UCSD-AML1 (cell line): ENCODE measurements at regions not wholly inside any gene's neighbourhood (a gene's known extent, or its start where the extent isn't known, plus 50 kb on each side); places are given as distances from the start of the nearest gene placed in this dataset.
"Not testable (repeated sequence)": the region's sequence is repeated elsewhere in the genome, so short reads cannot be mapped to it uniquely, and the experiment has no call there.

Experiments used
- DNase-seq: peaks from one replicate; lab custom pipeline; 2025; ENCODE audit not compliant: unreplicated experiment; lab: John Stamatoyannopoulos, UW

GRCh38 chr16:65754820-65755691 is 611.4 kb upstream of the CDH5 start:
- DNase-seq, result no peak

- no peak for DNase-seq
Measured at GRCh38 chr16:65752522-65752844, 614.0 kb upstream of the CDH5 start.

- DNase-seq, result no peak
Measured at GRCh38 chr16:65751622-65752521, 614.6 kb upstream of the CDH5 start.

- DNase-seq, result no peak
Measured at GRCh38 chr16:65749506-65749905, 617.0 kb upstream of the CDH5 start.

GRCh38 chr16:65746941-65747340 is 619.5 kb upstream of the CDH5 start:
- DNase-seq, result no peak

- DNase-seq, result no peak
Measured at GRCh38 chr16:65745201-65745708, 621.2 kb upstream of the CDH5 start.

- DNase-seq, result no peak
Measured at GRCh38 chr16:65744401-65744800, 622.1 kb upstream of the CDH5 start.

GRCh38 chr16:65743558-65743957 is 621.7 kb upstream of the CDH11 start:
- DNase-seq, result no peak

GRCh38 chr16:65740711-65741110 is 618.8 kb upstream of the CDH11 start:
- no peak for DNase-seq

- DNase-seq, result no peak
Measured at GRCh38 chr16:65739518-65739917, 617.7 kb upstream of the CDH11 start.

GRCh38 chr16:65737831-65738230 is 616.0 kb upstream of the CDH11 start:
- DNase-seq, result no peak

GRCh38 chr16:65735615-65736014 is 613.8 kb upstream of the CDH11 start:
- not testable (repeated sequence) for DNase-seq

GRCh38 chr16:65733721-65734120 is 611.9 kb upstream of the CDH11 start:
- no peak for DNase-seq

- DNase-seq, result no peak
Measured at GRCh38 chr16:65731833-65732232, 610.0 kb upstream of the CDH11 start.

GRCh38 chr16:65728652-65729051 is 606.8 kb upstream of the CDH11 start:
- DNase-seq, result no peak

GRCh38 chr16:65728167-65728566 is 606.3 kb upstream of the CDH11 start:
- DNase-seq, result no peak

GRCh38 chr16:65727534-65728137 is 605.8 kb upstream of the CDH11 start:
- no peak for DNase-seq

- no peak for DNase-seq
Measured at GRCh38 chr16:65725156-65725845, 603.4 kb upstream of the CDH11 start.

- no peak for DNase-seq
Measured at GRCh38 chr16:65722429-65722828, 600.6 kb upstream of the CDH11 start.

GRCh38 chr16:65717846-65718245 is 596.0 kb upstream of the CDH11 start:
- no peak for DNase-seq
